HL-60 (cell line): ENCODE measurements at regions not wholly inside any gene's neighbourhood (a gene's known extent, or its start where the extent isn't known, plus 50 kb on each side); places are given as distances from the start of the nearest gene placed in this dataset.

Experiments used
- DNase-seq, 2 experiments: peaks; one replicate each; pipeline ENCODE4 v3.0.0-alpha.2; 2010 to 2020; ENCODE audit warnings: low read depth in 1 of 2, low spot score in 1 of 2
- H3K27ac ChIP-seq: fragments of 250-450 bp; sonication (Bioruptor Pico); replicated peaks from 2 replicates; pipeline ENCODE4 v1.5.1; 2020; ENCODE audit warnings: mild to moderate bottlenecking, moderate library complexity
- H3K27me3 ChIP-seq: fragments of 250-450 bp; sonication (Bioruptor Pico); 2 replicates; pipeline ENCODE4 v1.5.1; 2021; ENCODE audit warnings: mild to moderate bottlenecking, moderate library complexity; ENCODE audit not compliant: insufficient read depth, poor library complexity, severe bottlenecking
- H3K4me3 ChIP-seq: replicated peaks from 2 replicates; pipeline ENCODE4 v1.5.1; 2011; ENCODE audit warnings: mild to moderate bottlenecking, control low read depth, low read length; ENCODE audit not compliant: insufficient read depth
- GABPA ChIP-seq: IDR thresholded peaks from 2 replicates; pipeline ENCODE4 v1.6.1; 2012; ENCODE audit warnings: low read depth
- POLR2AphosphoS5 ChIP-seq: IDR thresholded peaks from 2 replicates; pipeline ENCODE4 v1.6.1; 2012; ENCODE audit warnings: low read depth
- SPI1 ChIP-seq: IDR thresholded peaks from 2 replicates; pipeline ENCODE4 v1.6.1; 2012; ENCODE audit warnings: low read depth, mild to moderate bottlenecking, borderline replicate concordance
- TF ChIP-seq, protein P1 (sequence below): IDR thresholded peaks from one replicate; pipeline ENCODE4 v1.5.1; 2011; ENCODE audit warnings: low read length, control low read depth, inconsistent platforms; ENCODE audit not compliant: insufficient read depth
- TF ChIP-seq, protein P2 (sequence below): IDR thresholded peaks from 2 replicates; pipeline ENCODE4 v1.6.1; 2012; ENCODE audit warnings: low read depth; ENCODE audit not compliant: insufficient replicate concordance

DNA sequence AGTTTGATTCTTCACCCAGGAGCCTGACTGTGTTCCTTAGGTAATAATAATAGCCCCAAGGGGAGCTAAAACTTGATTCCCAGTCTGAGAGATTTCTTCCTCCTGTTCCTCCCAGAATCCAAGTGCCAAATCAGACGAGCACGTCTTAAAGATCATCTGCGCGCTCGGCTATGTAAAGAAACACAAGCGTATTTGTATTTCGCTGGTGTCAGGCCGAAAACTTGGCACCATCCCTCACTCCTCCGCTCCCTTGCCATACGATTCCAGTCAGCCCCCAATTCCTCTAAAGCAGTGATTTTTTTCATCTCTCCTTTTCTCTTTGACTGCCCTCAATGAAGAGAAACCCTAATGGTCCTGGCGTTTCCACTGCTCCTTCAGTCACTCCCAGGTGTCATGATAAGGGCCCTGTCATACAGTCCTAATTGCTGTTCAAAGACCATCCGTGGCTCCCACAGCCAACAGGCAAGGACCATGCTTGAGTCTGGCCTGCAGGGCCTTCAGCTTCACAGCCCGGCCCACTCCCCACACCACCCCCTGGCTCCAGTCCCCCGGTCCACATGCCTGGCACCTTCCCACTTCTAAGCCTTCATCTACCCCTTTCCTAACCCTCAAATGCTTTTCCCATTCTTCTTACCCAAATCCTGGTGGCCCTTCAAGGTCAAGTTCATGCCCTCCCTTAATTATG, 130.8 kb upstream of the ID2 start:
- TF ChIP-seq, protein P1, sequence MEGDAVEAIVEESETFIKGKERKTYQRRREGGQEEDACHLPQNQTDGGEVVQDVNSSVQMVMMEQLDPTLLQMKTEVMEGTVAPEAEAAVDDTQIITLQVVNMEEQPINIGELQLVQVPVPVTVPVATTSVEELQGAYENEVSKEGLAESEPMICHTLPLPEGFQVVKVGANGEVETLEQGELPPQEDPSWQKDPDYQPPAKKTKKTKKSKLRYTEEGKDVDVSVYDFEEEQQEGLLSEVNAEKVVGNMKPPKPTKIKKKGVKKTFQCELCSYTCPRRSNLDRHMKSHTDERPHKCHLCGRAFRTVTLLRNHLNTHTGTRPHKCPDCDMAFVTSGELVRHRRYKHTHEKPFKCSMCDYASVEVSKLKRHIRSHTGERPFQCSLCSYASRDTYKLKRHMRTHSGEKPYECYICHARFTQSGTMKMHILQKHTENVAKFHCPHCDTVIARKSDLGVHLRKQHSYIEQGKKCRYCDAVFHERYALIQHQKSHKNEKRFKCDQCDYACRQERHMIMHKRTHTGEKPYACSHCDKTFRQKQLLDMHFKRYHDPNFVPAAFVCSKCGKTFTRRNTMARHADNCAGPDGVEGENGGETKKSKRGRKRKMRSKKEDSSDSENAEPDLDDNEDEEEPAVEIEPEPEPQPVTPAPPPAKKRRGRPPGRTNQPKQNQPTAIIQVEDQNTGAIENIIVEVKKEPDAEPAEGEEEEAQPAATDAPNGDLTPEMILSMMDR, result no peak
- no peak for TF ChIP-seq POLR2AphosphoS5
- TF ChIP-seq, protein P2, sequence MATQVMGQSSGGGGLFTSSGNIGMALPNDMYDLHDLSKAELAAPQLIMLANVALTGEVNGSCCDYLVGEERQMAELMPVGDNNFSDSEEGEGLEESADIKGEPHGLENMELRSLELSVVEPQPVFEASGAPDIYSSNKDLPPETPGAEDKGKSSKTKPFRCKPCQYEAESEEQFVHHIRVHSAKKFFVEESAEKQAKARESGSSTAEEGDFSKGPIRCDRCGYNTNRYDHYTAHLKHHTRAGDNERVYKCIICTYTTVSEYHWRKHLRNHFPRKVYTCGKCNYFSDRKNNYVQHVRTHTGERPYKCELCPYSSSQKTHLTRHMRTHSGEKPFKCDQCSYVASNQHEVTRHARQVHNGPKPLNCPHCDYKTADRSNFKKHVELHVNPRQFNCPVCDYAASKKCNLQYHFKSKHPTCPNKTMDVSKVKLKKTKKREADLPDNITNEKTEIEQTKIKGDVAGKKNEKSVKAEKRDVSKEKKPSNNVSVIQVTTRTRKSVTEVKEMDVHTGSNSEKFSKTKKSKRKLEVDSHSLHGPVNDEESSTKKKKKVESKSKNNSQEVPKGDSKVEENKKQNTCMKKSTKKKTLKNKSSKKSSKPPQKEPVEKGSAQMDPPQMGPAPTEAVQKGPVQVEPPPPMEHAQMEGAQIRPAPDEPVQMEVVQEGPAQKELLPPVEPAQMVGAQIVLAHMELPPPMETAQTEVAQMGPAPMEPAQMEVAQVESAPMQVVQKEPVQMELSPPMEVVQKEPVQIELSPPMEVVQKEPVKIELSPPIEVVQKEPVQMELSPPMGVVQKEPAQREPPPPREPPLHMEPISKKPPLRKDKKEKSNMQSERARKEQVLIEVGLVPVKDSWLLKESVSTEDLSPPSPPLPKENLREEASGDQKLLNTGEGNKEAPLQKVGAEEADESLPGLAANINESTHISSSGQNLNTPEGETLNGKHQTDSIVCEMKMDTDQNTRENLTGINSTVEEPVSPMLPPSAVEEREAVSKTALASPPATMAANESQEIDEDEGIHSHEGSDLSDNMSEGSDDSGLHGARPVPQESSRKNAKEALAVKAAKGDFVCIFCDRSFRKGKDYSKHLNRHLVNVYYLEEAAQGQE, result no peak
- no peak for TF ChIP-seq SPI1
- no peak for TF ChIP-seq GABPA
- Histone ChIP-seq H3K27ac (no peak overlapping the region), H3K27me3 (no peaks in the 10 kb centered on the region), H3K4me3 (no peak overlapping the region)
- DNase-seq, result no peak

DNA sequence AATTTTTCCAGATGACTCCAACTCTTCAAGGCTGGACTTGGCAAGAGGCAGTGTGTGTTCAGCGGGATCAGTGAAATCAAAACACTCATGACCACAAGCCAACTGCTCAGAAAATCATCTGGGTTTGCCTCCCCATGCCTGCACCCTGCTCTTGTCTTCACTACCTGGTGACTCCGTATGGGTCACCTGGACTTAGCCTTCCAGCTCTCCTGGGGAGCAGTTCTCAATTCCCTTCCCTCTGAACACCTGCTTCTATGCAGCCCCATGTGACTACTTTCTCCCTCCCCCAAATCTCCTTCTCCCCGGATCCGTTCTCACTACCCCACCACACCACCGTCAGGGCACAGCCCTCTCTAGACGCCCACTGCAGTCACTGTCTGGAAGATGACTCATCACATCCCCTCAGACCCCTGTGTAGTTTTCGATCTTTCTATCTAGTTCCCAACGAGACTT, 130.2 kb upstream of the ID2 start:
- no peak for TF ChIP-seq GABPA
- TF ChIP-seq, protein P2, result no peak
- TF ChIP-seq, protein P1, result no peak
- no peak for TF ChIP-seq SPI1
- TF ChIP-seq POLR2AphosphoS5, result no peak
- Histone ChIP-seq H3K27me3 (no peaks in the 10 kb centered on the region), H3K4me3 (no peak overlapping the region), H3K27ac (no peak overlapping the region)
- no peak for DNase-seq

DNA sequence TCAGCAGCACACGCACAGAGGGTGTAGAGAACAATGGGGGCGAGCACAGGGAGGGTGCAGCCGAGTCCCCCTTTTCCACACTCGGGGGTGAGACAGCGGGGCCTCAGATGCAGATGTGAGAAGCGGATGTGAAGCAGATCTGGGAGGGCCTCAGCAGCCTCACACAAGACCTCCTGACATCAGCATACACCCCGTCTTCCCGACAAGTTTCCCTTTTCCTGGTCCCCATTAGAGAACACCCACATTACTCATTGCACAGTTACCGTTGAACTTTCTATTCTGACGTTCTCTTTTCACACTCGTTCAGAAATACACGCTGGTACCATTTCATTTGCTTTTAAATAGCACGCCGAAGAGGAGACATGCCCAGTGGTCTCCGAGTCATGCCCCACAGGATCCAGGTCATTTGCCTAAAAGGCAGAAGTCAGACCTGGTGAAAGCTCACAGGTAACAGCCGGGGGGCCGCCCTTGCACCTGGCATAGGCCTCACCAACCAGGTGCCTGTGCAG, 129.5 kb upstream of the ID2 start:
- Histone ChIP-seq H3K27ac (no peak overlapping the region), H3K27me3 (no peaks in the 10 kb centered on the region), H3K4me3 (no peak overlapping the region)
- no peak for DNase-seq
- TF ChIP-seq SPI1, result no peak
- TF ChIP-seq, protein P1, result no peak
- TF ChIP-seq GABPA, result no peak
- no peak for TF ChIP-seq POLR2AphosphoS5
- TF ChIP-seq, protein P2, result no peak
